Calu3 (cell line): ENCODE measurements at regions not wholly inside any gene's neighbourhood (a gene's known extent, or its start where the extent isn't known, plus 50 kb on each side); places are given as distances from the start of the nearest gene placed in this dataset.
"Not testable (repeated sequence)": the region's sequence is repeated elsewhere in the genome, so short reads cannot be mapped to it uniquely, and the experiment has no call there.

Experiments used
- BruUV-seq: library from RNA; stranded (reverse); fragments of 400-500 nt; replicated peaks from 2 replicates; lab custom pipeline; 2021; lab: Mats Ljungman, UMichigan
- CTCF ChIA-PET: fragments of 300-600 bp; sonication (Branson Sonifier 250); formaldehyde crosslinking; loops from one replicate; lab custom pipeline; 2022; ENCODE audit warnings: antibody characterized with exemption; lab: Charles Lee
- DNase-seq: peaks from one replicate; pipeline ENCODE4 v3.0.0; 2022
- H3K27ac Mint-ChIP-seq: one replicate; pipeline ENCODE4 v1.8.0; 2022; ENCODE audit warnings: mixed read lengths; ENCODE audit not compliant: unreplicated experiment
- H3K27me3 Mint-ChIP-seq: one replicate; pipeline ENCODE4 v1.8.0; 2022; ENCODE audit warnings: mixed read lengths; ENCODE audit not compliant: unreplicated experiment
- H3K36me3 Mint-ChIP-seq: one replicate; pipeline ENCODE4 v1.8.0; 2022; ENCODE audit warnings: mild to moderate bottlenecking, moderate library complexity, mixed read lengths; ENCODE audit not compliant: insufficient read depth, unreplicated experiment
- H3K4me1 Mint-ChIP-seq: one replicate; pipeline ENCODE4 v1.8.0; 2022; ENCODE audit warnings: mild to moderate bottlenecking, low read depth, mixed read lengths; ENCODE audit not compliant: unreplicated experiment
- H3K4me3 Mint-ChIP-seq: one replicate; pipeline ENCODE4 v1.8.0; 2022; ENCODE audit warnings: mild to moderate bottlenecking, low read depth, moderate library complexity, mixed read lengths; ENCODE audit not compliant: unreplicated experiment
- H3K9me3 Mint-ChIP-seq: one replicate; pipeline ENCODE4 v1.8.0; 2022; ENCODE audit warnings: low read depth, mixed read lengths; ENCODE audit not compliant: unreplicated experiment
- CTCF ChIP-seq: fragments of 200-600 bp; IDR thresholded peaks from one replicate; pipeline ENCODE4 v1.8.0; 2022; ENCODE audit warnings: antibody characterized with exemption; ENCODE audit not compliant: unreplicated experiment
- intact Hi-C: fragments of 100-400 bp; cut with micrococcal nuclease; formaldehyde crosslinking; loops from one replicate; pipeline ENCODE4 v1.10.0; 2022; ENCODE audit not compliant: unreplicated experiment

GRCh38 chr7:65462148-65462716 lies 88.6 kb downstream of the ZNF92 start:
- Mint-ChIP-seq H3K27me3 (no peaks in the 10 kb centered on the region), H3K4me3 (no peak overlapping the region), H3K4me1 (no peaks in the 10 kb centered on the region), H3K36me3 (no peaks in the 10 kb centered on the region), H3K27ac (no peak overlapping the region), H3K9me3 (peaks cover 2% of the 10 kb centered on the region)
- DNase-seq: no peak
- no TSS peak for BruUV-seq
- CTCF ChIA-PET: no interaction called here
- TF ChIP-seq CTCF: no peak
- intact Hi-C loops: no loop called here

- Mint-ChIP-seq H3K4me1 (no peaks in the 10 kb centered on the region), H3K27me3 (no peaks in the 10 kb centered on the region), H3K27ac (no peak overlapping the region), H3K9me3 (peaks cover 6% of the 10 kb centered on the region), H3K36me3 (no peaks in the 10 kb centered on the region), H3K4me3 (no peak overlapping the region)
- CTCF ChIA-PET: no interaction called here
- intact Hi-C loops: no loop called here
- no peak for TF ChIP-seq CTCF
- no TSS peak for BruUV-seq
- DNase-seq: no peak
Measured at GRCh38 chr7:65463184-65463583, 89.5 kb downstream of the ZNF92 start.

DNA sequence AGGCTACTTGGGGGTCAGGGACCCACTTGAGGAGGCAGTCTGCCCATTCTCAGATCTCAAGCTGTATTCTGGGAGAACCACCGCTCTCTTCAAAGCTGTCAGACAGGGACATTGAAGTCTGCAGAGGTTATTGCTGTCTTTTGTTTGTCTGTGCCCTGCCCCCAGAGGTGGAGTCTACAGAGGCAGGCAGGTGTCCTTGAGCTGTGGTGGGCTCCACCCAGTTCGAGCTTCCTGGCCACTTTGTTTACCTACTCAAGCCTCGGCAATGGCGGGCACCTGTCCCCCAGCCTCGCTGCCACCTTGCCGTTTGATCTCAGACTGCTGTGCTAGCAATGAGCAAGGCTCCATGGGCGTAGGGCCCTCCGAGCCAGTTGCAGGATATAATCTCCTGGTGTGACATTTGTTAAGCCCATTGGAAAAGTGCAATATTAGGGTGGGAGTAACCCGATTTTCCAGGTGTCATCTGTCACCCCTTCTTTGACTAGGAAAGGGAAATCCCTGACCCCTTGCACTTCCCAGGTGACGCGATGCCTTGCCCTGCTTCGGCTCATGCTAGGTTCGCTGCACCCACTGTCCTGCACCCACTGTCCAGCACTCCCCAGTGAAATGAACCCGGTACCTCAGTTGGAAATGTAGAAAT lies 96.4 kb downstream of the ZNF92 start:
- H3K27ac Mint-ChIP-seq, H3K36me3 Mint-ChIP-seq, H3K4me1 Mint-ChIP-seq, DNase-seq, H3K4me3 Mint-ChIP-seq, CTCF ChIA-PET, H3K9me3 Mint-ChIP-seq, intact Hi-C loops, BruUV-seq, H3K27me3 Mint-ChIP-seq: not testable (repeated sequence)

DNA sequence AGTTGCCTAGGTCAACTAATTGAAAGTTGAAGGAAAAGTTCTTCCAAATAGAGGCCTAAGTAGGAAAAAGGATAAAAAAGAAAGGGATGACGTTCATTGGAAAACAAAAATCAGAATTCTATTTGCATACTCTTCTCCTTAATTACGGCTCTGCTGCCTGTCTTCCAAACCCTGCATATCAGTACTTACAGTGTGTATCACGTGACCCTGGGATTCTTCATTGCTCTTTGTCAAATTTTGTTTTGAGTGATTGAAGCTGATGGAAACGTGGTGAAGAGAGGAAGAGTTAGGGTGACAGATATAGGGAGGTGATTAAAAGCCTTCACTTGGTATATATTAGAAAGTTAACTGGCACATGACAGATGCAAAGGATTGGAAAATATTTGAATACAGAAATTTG lies 97.9 kb downstream of the ZNF92 start:
- Mint-ChIP-seq H3K27ac (no peak overlapping the region), H3K9me3 (peaks cover 6% of the 10 kb centered on the region), H3K27me3 (no peaks in the 10 kb centered on the region), H3K36me3 (no peaks in the 10 kb centered on the region), H3K4me3 (no peak overlapping the region), H3K4me1 (no peaks in the 10 kb centered on the region)
- no TSS peak for BruUV-seq
- TF ChIP-seq CTCF: no peak
- CTCF ChIA-PET: no interaction called here
- intact Hi-C loops: no loop called here
- DNase-seq: no peak

- CTCF ChIA-PET: no interaction called here
- Mint-ChIP-seq H3K4me3 (no peak overlapping the region), H3K27ac (no peak overlapping the region), H3K9me3 (peaks cover 13% of the 10 kb centered on the region), H3K36me3 (no peaks in the 10 kb centered on the region), H3K4me1 (no peaks in the 10 kb centered on the region), H3K27me3 (no peaks in the 10 kb centered on the region)
- DNase-seq: no peak
- intact Hi-C loops: no loop called here
- no TSS peak for BruUV-seq
- TF ChIP-seq CTCF: no peak
Measured at GRCh38 chr7:65475040-65475726, 101.5 kb downstream of the ZNF92 start.
